Stimulated activated CD4-positive, alpha-beta T cell treated with anti-CD3 and anti-CD28 coated beads, Interleukin-2, amount 100 ng/mL, for 24 hours (primary cell): ENCODE measurements at regions not wholly inside any gene's neighbourhood (a gene's known extent, or its start where the extent isn't known, plus 50 kb on each side); places are given as distances from the start of the nearest gene placed in this dataset.
"Not testable (repeated sequence)": the region's sequence is repeated elsewhere in the genome, so short reads cannot be mapped to it uniquely, and the experiment has no call there.

Experiments used
- DNase-seq, 2 donors: peaks; one replicate each; pipeline ENCODE4 v3.0.0-alpha.2; 2020

DNA sequence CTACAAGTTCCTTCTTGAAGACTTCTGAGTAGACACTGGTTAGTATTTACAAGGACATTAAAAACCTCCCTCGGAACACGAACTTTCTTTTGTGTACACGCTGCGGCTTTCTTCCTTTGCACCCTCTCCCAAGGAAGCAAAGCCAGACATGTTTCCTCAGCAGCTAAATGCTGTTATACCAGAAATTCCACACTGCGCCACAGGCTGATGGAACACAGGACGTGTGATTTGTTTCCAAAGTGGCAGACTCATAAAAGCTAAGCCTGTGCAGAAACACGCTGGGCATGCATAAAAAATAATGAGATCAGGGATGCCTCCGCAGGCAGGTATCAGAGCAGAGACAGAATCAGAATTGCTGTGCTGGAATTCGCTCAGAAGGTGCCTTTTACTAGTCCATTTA lies 73.0 kb upstream of the RGPD5 start:
- no peak for DNase-seq

DNA sequence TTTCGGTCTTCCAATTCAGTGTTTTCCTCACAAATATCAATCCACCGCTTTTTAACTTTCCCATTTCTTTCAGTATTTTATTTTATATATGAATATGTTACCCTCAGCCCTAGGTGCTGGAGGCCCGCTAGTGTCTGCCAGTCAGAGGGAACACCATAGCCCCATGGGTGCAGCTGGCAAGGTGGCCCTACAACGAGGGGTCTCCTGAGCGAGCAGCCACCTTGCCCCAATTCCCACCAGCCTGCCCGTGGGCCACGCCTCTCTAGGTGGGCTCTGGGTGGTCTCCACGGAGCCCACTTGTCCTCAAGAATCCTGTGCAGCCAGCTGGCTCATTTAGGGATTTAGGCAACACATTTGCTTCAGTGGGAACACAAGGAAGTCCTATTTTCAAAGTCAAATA lies 72.5 kb upstream of the RGPD5 start:
- DNase-seq: no peak

- DNase-seq: no peak
Observed at GRCh38 chr2:109722026-109722425, 72.1 kb upstream of the RGPD5 start.

- not testable (repeated sequence) for DNase-seq
Observed at GRCh38 chr2:109722640-109723039, 71.5 kb upstream of the RGPD5 start.

DNA sequence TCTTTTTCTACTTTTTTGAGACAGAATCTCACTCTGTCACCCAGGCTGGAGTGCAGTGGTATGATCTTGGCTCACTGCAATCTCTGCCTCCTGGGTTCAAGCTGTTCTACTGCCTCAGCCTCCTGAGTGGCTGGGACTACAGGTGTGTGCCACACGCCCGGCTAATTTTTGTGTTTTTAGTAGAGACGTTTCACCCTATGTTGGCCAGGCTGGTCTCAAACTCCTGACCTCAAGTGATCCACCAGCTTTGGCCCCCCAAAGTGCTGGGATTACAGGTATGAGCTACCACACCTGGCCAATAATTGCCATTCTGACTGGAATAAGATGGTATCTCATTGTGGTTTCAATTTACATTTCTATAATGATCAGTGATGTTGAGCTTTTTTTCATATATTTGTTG lies 71.0 kb upstream of the RGPD5 start:
- DNase-seq: not testable (repeated sequence)

DNA sequence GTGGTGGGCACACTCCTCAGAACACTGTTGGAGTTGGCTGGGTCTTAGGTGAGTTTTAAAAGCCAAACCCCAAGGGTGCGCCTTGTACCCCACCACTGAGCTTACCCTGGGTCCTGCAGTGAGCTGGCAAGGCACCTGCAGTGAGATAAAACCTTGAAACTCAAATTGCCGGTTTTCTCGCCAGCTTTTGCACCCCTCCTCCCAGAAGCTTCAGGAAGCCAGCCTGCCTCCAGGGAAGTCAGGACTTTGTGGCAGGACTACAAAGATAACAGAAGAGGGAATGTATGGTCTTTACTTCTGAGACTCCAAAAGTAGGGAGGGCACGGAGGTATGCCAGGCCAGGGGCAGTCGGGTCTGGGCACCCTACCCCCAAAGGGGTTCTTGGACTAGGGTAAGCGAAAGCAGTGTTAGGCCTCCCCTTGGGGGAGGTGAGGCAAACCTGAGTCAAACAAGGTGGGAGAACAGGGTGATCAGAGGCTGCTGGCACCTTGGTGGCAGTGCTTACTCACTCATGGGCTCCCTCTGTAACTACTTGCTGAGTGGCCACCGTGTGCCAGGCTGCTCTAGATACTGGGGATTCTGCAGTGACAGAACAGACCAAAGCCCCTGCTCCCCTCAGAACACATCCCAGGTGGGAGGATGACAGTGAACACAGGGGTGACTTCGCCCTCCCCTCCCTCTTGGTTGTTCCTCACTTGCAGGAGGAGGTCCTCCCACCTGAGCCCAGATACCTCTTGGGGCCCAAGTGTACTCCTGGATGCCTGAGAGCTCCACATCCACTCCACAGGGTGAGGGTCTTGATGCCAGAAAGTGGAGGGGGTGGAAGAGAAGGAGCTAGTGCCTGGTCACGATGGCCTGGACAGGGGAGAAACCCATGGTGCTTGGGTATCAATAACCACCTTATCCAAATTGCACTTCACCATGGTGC lies 69.3 kb upstream of the RGPD5 start:
- DNase-seq: no peak

GRCh38 chr2:109726379-109727270 lies 67.5 kb upstream of the RGPD5 start:
- no peak for DNase-seq

DNA sequence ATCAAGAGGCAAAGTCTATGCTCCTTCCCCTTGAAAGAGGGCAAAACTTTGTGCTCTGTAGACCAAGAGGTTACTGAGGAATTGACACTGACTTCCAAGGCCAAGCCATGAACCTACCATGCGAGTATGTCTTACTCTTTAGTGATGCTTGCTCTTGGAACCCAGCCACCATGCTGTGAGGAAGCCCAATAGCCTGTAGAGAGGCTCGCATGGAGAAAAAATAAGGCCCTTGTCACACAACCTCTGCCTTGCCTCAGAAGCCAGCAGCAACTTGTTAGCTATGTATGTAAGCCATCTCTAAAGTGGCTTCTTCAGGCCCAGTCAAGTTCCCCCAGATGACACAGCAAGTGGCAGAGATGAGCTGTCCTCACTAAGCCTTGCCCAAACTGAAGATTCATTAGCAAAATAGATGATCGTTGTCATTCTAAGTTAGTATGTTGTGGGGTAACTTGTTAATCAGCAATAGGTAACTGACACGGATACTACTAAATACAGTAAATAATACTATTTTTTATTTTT lies 66.1 kb upstream of the RGPD5 start:
- DNase-seq: no peak

DNA sequence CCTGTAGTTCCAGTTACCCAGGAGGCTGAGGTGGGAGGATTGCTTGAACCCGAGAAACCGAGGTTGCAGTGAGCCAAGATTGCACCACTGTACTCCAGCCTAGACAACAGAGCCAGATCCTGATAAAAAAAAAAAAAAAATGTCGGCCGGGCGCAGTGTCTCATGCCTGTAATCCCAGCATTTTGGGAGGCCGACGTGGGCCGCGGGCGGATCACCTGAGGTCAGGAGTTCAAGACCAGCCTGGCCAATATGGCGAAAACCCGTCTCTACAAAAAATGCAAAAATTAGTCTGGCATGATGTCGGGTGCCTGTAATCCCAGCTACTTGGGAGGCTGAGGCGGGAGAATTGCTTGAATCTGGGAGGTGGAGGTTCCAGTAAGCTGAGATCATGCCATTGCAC lies 60.4 kb upstream of the RGPD5 start:
- DNase-seq: not testable (repeated sequence)

DNA sequence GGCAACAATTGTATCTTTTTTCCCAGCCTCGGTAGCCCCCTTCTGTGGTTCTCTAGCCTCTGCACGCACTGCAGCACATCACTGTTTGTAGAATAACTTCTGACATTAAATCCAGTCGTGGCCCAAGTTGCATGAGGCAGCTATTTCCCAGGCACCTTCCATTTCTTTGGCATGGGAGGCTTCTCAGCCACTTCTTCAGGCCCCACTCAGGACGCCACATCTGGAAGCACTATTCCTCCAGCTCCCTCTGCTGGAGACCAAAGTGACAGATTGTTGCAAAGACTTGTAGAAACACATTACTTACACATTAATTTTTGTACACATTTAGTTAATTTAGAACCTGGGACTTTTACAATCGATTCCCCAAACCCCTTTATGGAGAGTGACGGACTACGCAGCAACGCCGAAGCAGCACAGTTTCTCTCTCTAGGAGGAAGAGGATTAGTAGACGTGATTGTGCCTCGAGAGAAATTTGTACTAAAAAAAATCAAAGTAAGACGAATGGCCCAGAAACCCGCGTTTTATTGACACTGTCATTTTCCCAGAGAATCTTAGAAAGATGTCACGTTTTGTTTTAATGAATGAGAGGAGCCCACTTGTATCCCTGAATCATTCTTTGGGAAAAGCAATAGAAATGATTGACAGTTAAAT lies 57.8 kb upstream of the RGPD5 start:
- DNase-seq: peak in 1 of 2 donors; percentile 17
